Esophagus squamous epithelium (tissue), 5 donors: ENCODE measurements at regions not wholly inside any gene's neighbourhood (a gene's known extent, or its start where the extent isn't known, plus 50 kb on each side); places are given as distances from the start of the nearest gene placed in this dataset.

Experiments
- DNase-seq: peaks from one replicate; lab custom pipeline; 2025; lab: John Stamatoyannopoulos, UW
- H3K27ac ChIP-seq, 4 donors: fragments of 200-600 bp; sonication (generic); one replicate each; pipeline ENCODE4 v1.5.1; 2016 to 2019; ENCODE audit warnings: mild to moderate bottlenecking in 1 of 4
- H3K27me3 ChIP-seq, 4 donors: fragments of 200-600 bp; sonication (generic); 1 replicate in 3 of 4; 2 replicates in 1 of 4; pipeline versions ENCODE4 v1.5.1 to v1.6.0; 2017 to 2021; ENCODE audit warnings: antibody characterized with exemption in 1 of 4
- H3K36me3 ChIP-seq, 3 donors: fragments of 200-600 bp; sonication (generic); one replicate each; pipeline ENCODE4 v1.5.1; 2016 to 2019
- H3K4me1 ChIP-seq, 3 donors: fragments of 200-600 bp; sonication (generic); one replicate each; pipeline ENCODE4 v1.5.1; 2017 to 2019
- H3K4me3 ChIP-seq, 4 donors: fragments of 200-600 bp; sonication (generic); 1 replicate in 3 of 4; 2 replicates in 1 of 4; pipeline ENCODE4 v1.5.1; 2016 to 2019; ENCODE audit warnings: mild to moderate bottlenecking in 2 of 4, moderate library complexity in 1 of 4
- H3K9me3 ChIP-seq, 3 donors: fragments of 200-600 bp; sonication (generic); one replicate each; pipeline ENCODE4 v1.5.1; 2016 to 2019
- POLR2A ChIP-seq, 4 donors: fragments of 450-650 bp; IDR thresholded peaks; one replicate each; pipeline ENCODE4 v1.6.1; 2017; ENCODE audit warnings: antibody characterized with exemption in 4 of 4, mild to moderate bottlenecking in 4 of 4, moderate library complexity in 3 of 4
- WGBS, 2 donors: methylation state at CpG; one replicate each; pipeline ENCODE4 v1.1.5; 2018; 5-methylcytosine and 5-hydroxymethylcytosine counted together
- intact Hi-C: fragments of 100-400 bp; cut with DNase I; formaldehyde crosslinking; loops from one replicate; pipeline ENCODE4 v1.15.0; 2022
- small RNA-seq, 4 donors: library from RNA; depleted of rRNA; stranded (forward); fragments of <200 nt; gene quantifications; one replicate each; pipeline ENCODE3, GENCODE V24; 2016
- donor health status: DM: yes; HTN: yes; CAD: no.

GRCh38 chr12:48422060-48422459, 50.3 kb upstream of the ANP32D start:
- DNase-seq: no peak
- Histone ChIP-seq H3K36me3 (no peaks in the 10 kb centered on the region), H3K27me3 (no peaks in the 10 kb centered on the region), H3K9me3 (no peaks in the 10 kb centered on the region), H3K4me1 (no peaks in the 10 kb centered on the region), H3K27ac (no peak overlapping the region), H3K4me3 (no peak overlapping the region)
- no peak for TF ChIP-seq POLR2A (IDR thresholded peaks at IDR 0.05)
- intact Hi-C loops: no loop called here
- 80 to 82% methylated on average over 1 of the region's 1 CpG for WGBS, 2 donors

Small RNA genes lying in the stretch of these regions (small RNA-seq; reads per million reads assigned to genes)
- 0 reads per million in 4 donors for gene OR8S21P
